ENCODE measurements at regions not wholly inside any gene's neighbourhood (a gene's known extent, or its start where the extent isn't known, plus 50 kb on each side); places are given as distances from the start of the nearest gene placed in this dataset.

DNA sequence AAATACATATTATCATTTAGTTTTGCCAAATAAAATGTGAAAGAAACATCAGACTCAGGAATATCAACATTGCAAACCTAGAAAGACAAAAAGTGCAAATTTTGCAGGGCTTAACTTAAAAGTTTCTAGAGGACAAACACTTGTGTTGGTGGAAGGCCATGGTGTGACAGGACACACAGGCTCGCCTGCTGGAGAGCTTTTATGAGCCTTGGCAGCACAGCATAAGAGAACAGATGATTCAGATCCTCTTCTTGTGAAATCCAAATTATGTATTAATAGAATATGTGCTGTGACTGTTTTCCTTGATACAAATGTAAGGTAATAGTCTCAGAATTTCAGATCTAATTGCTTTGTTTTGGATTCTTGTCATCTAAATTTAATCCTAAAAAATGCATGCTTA, 72.9 kb upstream of the ABCB5 start:
- TF ChIP-seq, protein P1, sequence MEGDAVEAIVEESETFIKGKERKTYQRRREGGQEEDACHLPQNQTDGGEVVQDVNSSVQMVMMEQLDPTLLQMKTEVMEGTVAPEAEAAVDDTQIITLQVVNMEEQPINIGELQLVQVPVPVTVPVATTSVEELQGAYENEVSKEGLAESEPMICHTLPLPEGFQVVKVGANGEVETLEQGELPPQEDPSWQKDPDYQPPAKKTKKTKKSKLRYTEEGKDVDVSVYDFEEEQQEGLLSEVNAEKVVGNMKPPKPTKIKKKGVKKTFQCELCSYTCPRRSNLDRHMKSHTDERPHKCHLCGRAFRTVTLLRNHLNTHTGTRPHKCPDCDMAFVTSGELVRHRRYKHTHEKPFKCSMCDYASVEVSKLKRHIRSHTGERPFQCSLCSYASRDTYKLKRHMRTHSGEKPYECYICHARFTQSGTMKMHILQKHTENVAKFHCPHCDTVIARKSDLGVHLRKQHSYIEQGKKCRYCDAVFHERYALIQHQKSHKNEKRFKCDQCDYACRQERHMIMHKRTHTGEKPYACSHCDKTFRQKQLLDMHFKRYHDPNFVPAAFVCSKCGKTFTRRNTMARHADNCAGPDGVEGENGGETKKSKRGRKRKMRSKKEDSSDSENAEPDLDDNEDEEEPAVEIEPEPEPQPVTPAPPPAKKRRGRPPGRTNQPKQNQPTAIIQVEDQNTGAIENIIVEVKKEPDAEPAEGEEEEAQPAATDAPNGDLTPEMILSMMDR (conservative IDR thresholded peaks at IDR 0.05; ENCODE audit: low read length) = no peak
- no peak for TF ChIP-seq EZH2phosphoT487 (IDR thresholded peaks at IDR 0.05; ENCODE audit: borderline replicate concordance)

All from Loucy (cell line).